ENCODE measurements at regions not wholly inside any gene's neighbourhood (a gene's known extent, or its start where the extent isn't known, plus 50 kb on each side); places are given as distances from the start of the nearest gene placed in this dataset.

GRCh38 chr4:106766519-106766918 is 269.6 kb downstream of the DKK2 start:
- no peak for DNase-seq

DNA sequence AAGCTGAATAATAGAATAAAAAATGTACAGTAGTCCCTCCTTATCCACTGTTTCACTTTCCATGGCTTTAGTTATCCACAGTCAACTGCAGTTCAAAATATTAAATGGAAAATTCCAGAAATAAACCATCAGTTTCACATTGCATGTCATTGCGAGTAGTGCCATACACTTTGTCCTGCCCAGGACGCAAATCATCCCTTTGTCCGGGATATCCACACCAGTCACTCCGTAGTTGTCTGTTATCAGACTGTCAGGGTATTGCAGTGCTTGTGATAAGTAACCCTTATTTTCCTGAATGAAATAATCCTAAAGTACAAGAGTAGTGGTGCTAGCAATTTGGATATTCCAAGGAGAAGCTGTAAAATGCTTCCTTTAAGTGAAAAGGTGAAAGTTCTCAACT is 271.3 kb downstream of the DKK2 start:
- no peak for DNase-seq

DNA sequence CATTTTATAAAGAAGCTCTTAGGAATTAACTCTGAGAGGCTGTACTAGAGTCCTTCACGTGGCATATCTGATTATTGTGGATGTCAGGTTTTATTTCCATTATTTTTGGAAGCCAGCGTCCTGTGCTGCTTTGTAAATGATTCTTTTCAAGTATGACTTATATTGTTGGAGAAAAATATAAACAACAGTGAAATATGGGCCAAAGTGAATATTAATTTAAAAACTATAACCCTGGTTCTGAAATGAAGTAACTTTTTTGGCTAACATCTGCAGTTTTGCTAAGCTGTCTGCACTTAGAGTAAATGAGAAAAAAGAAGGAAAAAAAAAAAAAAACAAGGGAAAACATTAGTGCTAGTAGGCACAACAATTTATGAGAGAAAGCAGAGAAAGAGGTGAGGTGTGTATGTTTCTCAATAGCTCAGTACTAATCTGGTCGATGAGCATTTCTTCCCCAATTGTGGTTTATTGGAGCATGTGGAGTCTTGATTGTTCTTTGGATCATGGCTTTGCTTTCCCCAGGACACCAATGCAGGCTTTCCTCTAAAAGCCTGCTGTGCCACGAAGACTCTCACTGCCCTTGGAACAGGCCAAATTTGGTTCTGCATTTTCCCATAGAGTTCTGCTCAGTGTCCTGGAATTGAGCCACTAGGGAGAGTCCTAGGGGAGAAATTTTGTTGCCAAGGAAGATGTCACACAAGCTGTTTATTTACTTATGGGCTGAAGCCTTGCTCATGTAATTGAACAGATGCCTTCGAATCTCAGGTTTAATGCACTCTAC is 273.3 kb downstream of the DKK2 start:
- no peak for DNase-seq

GRCh38 chr4:106753426-106753825 is 282.7 kb downstream of the DKK2 start:
- DNase-seq: no peak

DNA sequence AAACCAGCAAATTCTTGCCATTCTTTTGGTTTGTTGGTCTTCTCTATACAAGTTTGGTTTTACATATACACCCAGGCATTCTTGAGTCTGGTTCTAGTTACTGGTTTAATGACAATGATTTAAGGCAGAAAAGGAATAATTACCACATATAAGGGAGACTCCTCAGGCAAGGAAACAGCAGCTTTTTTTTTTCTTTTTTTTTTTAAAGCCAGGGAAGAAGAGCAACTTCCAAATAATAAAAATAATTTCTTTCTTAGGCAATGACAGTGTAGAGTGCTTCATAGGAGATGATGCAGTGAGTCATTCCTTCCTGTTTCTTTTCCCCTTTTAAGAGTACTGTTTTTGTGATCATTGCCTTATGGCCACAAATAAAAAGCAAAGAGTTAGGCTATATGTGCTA is 289.7 kb downstream of the DKK2 start:
- DNase-seq: no peak

DNA sequence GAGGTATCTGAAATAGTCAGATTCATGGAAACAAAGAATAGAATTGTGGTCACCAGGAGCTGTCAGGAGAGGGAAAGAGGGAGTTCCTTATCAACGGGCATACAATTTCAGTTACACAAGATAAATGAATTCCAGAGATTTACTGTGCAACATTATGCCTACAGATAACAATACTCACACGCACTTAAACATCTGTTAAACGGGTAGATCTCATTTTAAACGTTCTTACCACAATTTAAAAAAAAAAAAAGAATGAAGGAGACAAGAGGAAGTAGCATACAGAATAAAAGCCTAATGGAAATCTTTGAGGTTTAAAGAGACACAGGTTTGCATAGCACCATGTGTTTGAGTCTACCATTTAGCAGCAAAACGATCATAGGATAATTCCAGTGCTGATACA is 298.0 kb downstream of the DKK2 start:
- DNase-seq: no peak

- no peak for DNase-seq
These were observed 317.6 kb downstream of the DKK2 start for GRCh38 chr4:106718548-106718947.

- DNase-seq: no peak
These were observed 319.0 kb downstream of the DKK2 start for GRCh38 chr4:106717091-106717490.

DNA sequence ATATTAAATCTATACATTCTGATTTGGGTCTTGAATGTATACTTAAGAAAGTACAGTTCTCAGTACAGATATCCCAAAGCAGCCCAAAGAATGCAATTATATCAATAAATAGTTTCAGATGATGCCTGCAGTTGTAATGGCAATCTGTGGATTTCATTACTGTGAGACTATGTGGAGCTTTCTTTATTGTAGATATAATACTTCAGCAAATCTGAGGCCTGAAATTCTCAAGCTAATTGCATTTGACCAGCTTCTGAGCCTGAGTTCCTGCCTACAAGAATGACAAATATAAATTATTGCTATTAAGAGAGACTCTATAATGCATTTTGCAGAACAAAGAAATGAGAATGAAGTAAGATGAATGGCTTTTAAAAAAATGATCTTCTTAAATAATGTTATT is 320.3 kb downstream of the DKK2 start:
- DNase-seq: no peak

GRCh38 chr4:106708464-106708816 is 327.7 kb downstream of the DKK2 start:
- no peak for DNase-seq

DNA sequence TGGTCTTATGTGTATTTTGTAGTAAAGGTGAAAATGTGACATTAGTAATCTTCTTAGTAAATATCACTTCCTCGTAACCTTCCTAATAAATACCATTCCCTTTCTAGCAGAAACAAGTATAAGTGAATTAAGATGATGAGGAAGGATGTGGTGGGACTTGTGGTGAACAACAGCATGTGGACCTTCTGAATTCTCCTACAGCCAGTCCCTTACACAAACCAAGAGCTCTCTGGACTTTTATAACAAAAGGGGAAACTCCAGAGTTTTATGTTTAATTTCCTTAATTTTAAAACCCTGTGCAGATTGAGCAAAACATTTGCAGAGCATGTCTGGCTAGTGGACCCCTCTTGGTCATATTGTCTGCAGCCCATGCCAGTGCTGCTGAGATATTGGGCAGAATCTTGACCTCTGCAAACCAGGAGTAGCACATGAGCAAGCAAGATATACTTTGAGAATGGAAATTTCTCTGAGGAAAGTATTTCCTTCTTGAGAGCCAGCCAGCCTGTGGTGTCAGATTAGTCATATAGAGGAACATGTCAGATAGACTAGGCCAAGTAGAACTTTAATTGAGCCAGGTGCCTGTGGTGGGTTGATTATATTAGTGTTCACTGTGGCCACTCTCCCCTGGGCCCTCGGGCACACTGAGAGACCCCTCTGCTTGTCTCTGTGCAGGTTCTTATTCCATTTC is 328.2 kb downstream of the DKK2 start:
- DNase-seq: no peak

DNA sequence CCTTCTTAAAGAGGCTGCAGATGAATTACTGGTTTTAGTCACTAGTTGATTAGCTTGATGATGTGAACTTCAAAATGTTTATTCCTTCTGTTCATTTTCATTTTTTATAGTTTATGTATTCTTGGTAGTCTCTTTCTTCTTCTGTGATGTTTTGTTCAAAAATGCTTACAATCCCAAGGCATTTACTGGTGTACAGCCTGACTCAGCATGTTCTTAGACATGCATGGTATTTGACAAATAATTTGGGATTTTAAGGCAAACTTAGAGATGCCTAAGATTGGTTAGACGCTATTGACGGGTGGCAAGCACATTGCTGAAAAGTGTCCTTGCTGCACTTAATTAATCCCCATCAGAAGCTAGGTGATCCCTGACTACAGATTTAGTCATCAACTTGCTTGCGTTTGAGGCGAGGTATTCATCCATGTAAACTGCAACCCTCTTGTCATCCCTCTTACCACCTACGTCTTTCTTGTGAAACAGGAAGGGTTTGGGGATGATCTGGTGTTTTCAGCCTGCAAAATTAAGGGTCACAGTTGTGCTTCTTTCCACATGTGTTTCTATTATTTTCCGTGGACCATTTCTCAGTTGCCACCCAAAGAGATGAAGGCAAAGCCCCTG is 331.8 kb downstream of the DKK2 start:
- no peak for DNase-seq

DNA sequence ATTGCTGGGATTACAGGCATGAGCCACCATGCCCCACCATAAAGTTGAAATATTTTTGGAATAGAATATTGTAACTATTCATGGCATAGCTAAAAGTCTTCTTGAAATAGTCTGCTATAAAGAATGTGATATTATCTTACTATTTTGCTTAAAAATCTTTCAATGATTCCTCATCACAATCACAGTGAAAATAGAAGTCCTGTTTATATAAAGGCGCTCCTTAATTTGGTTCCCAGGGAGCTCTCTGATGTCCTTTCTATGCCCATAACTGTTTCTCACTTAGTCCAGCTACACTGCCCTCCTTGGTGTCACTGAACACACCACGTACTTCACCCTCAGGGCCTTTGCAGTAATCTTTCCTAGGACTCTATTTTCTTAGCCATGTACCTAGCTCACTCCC is 331.7 kb upstream of the GIMD1 start:
- no peak for DNase-seq

DNA sequence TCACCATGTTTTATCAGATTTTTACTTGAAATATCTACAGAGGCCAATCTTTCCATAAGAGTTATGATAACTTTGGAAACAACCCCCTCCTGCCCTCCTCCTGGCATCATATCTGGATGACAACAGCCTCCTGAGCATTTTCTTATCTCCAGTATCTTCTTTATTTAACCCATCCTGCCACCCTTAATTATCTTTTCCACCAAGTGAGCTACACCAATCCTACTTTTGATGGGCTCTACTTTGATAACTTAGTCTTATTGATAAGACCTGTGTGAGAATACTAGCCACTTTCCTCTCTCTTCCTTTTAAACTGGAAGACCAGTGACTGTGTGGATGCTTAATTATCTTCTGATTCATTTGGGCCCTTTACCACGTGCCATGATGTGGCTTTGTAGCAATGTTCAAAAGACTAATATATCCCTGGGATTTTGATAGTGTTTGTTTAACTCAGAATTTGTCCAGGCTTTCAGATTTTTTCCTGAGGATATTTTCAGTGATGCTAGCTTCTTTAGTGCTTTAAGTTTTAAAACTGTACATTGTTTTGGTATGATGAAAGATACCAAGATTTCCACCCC is 330.1 kb upstream of the GIMD1 start:
- DNase-seq: no peak

DNA sequence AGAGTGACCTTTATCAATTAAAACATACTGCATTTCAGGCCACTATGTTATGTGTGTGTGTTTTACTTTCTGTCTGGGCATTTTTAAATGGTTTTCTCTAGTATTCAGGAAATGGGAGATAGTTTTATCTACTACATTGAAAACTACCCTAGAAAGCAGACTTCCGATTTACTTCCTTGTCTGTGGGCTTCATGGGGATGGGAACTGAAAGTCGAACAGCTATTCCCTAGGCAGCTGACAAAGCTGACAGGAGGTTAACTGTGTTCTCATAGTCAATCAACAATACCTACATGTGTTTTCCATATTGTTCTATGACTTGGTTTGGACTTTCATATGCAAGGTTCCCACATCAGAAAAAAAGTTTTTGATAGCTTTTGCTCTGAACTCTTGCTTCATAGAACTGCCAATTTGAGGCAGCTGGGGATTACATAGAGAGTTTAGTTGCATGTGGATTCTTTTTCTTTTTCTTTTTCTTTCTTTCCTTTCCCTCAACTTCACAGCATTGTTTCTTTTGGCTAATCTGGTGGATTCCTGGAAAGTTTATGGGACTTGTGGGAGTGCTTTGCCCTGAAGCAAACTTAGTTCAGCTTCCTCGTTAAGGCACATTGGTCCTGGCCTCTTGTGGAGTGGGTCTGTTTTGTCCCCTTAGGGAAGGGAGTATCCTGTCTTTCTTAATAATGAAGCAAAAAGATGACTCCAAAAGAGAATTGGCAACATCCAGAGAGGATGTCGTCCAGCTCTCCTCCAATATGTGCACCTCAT is 327.1 kb upstream of the GIMD1 start:
- peak; percentile 45 for DNase-seq

GRCh38 chr4:106694232-106694631 is 325.7 kb upstream of the GIMD1 start:
- DNase-seq: no peak

- no peak for DNase-seq
These were observed 323.2 kb upstream of the GIMD1 start for GRCh38 chr4:106691749-106692148.

DNA sequence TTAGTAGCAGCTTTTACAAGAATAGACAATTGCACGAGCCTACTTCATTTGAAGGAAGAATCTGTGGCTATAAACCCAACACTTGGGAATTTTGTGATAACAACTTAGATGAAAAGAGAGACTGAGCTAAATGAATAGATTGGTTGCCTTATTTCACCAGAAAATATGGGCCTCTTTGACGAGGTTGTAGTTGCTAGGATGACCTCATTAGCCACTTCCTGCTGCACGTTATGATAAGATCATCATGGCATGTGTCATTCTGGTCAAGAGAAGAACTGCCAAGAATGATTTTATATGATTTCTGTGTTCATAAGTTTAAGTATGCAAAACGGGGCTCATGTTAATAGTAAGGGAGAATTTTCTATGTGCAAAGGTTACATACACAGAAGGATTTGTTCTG is 321.9 kb upstream of the GIMD1 start:
- no peak for DNase-seq

- no peak for DNase-seq
These were observed 318.4 kb upstream of the GIMD1 start for GRCh38 chr4:106687026-106687425.

DNA sequence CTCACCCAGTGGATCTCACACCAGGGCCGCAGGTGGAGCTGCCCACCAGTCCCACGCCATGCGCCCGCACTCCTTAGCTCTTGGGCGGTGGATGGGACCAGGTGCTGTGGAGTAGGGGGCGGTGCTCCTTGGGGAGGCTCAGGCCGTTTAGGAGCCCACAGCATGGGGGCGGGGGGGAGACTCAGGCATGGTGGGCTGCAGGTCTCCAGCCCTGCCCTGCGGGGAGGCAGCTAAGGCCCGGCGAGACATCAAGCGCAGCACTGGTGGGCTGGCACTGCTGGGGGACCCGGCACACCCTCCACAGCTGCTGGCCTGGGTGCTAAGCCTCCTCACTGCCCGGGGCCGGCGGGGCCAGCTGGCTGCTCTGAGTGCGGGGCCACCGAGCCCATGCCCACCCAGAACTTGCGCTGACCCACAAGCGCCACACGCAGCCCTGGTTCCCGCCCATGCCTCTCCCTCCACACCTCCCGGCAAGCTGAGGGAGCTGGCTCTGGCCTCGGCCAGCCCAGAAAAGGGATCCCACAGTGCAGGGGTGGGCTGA is 312.9 kb upstream of the GIMD1 start:
- no peak for DNase-seq

GRCh38 chr4:106679063-106679462 is 310.5 kb upstream of the GIMD1 start:
- no peak for DNase-seq

DNA sequence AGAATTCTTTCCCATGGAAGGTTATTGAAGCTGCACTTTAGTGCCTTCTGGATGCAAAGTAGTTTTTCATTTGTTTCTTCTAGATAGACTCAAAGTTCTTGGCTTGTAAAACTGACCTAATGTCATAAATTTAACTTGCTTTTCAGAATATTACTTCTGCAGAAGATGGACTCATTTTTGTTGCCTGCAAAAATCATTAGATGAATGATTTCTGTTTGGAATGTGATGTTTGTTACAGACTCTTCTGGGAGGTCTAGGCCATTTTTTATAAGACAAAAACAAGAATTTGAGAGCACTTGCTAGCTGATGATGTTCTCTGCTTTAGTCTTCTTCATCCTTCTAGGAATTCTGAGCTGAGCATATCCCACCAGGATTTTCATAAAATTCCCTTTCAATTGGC is 308.6 kb upstream of the GIMD1 start:
- DNase-seq: no peak
